Vagina (tissue), 2 donors: ENCODE measurements at regions not wholly inside any gene's neighbourhood (a gene's known extent, or its start where the extent isn't known, plus 50 kb on each side); places are given as distances from the start of the nearest gene placed in this dataset.

Source experiments
- CTCF ChIP-seq, 3 experiments: fragments of 450-650 bp in 2 of 3; fragments of 200-600 bp in 1 of 3; sonication (generic) in 1 of 3; IDR thresholded peaks; one replicate each; pipeline ENCODE4 v1.5.1; 2017 to 2019; ENCODE audit warnings: antibody characterized with exemption in 3 of 3, mild to moderate bottlenecking in 2 of 3, moderate library complexity in 2 of 3
- POLR2A ChIP-seq, 2 donors: fragments of 450-650 bp; IDR thresholded peaks; one replicate each; pipeline ENCODE4 v1.6.1; 2017; ENCODE audit warnings: antibody characterized with exemption in 2 of 2, mild to moderate bottlenecking in 2 of 2, moderate library complexity in 2 of 2
- POLR2AphosphoS5 ChIP-seq, 2 donors: sonication (generic); formaldehyde crosslinking; IDR thresholded peaks; one replicate each; pipeline ENCODE4 v1.9.0; 2017; ENCODE audit warnings: antibody characterized with exemption in 2 of 2, mild to moderate bottlenecking in 2 of 2, low read depth in 1 of 2; ENCODE audit not compliant: insufficient read depth in 1 of 2

GRCh38 chr5:57317341-57317740 lies 143.5 kb downstream of the GPBP1 start:
- TF ChIP-seq CTCF (IDR thresholded peaks at IDR 0.05) (no peak), POLR2A (IDR thresholded peaks at IDR 0.05) (no peak), POLR2AphosphoS5 (IDR thresholded peaks at IDR 0.05; ENCODE audit: insufficient read depth in 1 of 2, low read depth in 1 of 2) (no peak)
